ENCODE measurements at regions not wholly inside any gene's neighbourhood (a gene's known extent, or its start where the extent isn't known, plus 50 kb on each side); places are given as distances from the start of the nearest gene placed in this dataset.

DNA sequence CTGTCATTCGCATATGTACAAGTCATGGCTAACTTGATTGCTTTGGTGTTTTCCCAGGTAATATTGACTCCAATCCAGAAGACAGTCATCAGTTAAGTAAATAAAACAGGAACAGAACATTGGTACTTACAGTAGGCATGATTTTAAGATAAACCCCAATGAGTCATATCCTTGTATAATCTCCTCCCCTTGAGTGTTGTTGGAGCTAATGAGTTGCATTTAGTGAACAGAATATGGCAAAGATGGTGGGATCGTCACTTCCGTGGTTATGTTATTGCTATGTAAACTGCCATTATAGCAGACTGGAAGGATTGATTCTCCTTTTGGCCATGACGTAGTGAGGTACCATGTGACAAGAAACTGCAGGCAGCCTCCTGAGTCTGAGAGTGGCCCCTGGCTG is 102.2 kb downstream of the TMX1 start:
- no peak overlapping the region for H3K4me3 Mint-ChIP-seq
- no peak overlapping the region for H3K27ac Mint-ChIP-seq
- H3K27me3 Mint-ChIP-seq (ENCODE audit: low read depth), result no peaks in the 10 kb centered on the region
- H3K4me1 Mint-ChIP-seq, result peaks cover 2% of the 10 kb centered on the region
- TF ChIP-seq, protein P1, sequence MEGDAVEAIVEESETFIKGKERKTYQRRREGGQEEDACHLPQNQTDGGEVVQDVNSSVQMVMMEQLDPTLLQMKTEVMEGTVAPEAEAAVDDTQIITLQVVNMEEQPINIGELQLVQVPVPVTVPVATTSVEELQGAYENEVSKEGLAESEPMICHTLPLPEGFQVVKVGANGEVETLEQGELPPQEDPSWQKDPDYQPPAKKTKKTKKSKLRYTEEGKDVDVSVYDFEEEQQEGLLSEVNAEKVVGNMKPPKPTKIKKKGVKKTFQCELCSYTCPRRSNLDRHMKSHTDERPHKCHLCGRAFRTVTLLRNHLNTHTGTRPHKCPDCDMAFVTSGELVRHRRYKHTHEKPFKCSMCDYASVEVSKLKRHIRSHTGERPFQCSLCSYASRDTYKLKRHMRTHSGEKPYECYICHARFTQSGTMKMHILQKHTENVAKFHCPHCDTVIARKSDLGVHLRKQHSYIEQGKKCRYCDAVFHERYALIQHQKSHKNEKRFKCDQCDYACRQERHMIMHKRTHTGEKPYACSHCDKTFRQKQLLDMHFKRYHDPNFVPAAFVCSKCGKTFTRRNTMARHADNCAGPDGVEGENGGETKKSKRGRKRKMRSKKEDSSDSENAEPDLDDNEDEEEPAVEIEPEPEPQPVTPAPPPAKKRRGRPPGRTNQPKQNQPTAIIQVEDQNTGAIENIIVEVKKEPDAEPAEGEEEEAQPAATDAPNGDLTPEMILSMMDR (IDR thresholded peaks at IDR 0.05; ENCODE audit: unreplicated experiment), result no peak
- peaks cover 19% of the 10 kb centered on the region for H3K9me3 Mint-ChIP-seq
- no peak for DNase-seq (ENCODE audit: low spot score in 2 of 2, unreplicated experiment in 2 of 2)
- peaks cover 3% of the 10 kb centered on the region for H3K36me3 Mint-ChIP-seq

DNA sequence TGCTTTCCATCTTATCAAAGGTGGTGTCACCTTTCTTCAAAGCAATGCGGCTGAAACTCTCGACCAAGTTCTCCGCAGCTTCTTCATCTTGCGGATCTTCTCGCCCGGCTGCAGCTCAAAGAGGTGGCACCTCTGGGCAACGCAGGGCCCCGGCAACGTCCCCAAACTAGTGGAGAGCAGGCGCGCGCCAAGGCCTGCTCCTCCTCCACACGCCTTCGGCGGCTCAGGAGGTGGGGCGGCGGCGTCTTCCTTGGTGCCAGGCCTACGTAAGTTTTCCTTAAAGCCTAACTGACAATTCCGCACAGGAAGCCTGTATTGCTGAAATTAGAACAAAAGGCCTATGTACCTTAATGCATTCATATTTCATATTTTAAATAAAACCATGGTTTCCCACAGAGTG is 112.0 kb downstream of the TMX1 start:
- H3K27me3 Mint-ChIP-seq (ENCODE audit: low read depth), result no peaks in the 10 kb centered on the region
- H3K27ac Mint-ChIP-seq, result no peak overlapping the region
- TF ChIP-seq, protein P1 (IDR thresholded peaks at IDR 0.05; ENCODE audit: unreplicated experiment), result no peak
- DNase-seq (ENCODE audit: low spot score in 2 of 2, unreplicated experiment in 2 of 2), result no peak
- peaks cover 8% of the 10 kb centered on the region for H3K9me3 Mint-ChIP-seq
- peaks cover 17% of the 10 kb centered on the region for H3K4me1 Mint-ChIP-seq
- no peak overlapping the region for H3K4me3 Mint-ChIP-seq
- peaks cover 2% of the 10 kb centered on the region for H3K36me3 Mint-ChIP-seq

DNA sequence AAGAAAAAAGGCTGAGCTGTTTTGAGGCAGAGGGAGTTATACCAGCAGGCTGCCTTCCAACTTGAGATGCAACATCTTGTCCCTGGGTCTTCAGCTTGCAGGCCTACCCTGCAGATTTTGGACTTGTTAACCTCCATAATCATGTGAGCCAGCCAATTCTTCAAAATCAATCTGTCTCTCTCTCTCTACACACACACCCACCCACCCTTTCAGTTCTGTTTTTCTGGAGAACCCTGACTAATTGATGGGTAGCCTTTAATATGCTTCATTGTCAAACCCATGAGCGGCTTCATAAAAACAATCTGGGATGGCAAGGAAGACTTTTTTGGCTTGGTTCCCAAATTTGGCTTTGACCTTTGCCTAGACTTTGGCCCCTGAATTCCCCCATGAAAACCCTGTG is 113.9 kb downstream of the TMX1 start:
- Mint-ChIP-seq H3K27ac (no peak overlapping the region), H3K9me3 (no peaks in the 10 kb centered on the region), H3K4me1 (peaks cover 27% of the 10 kb centered on the region), H3K4me3 (no peak overlapping the region), H3K27me3 (ENCODE audit: low read depth) (no peaks in the 10 kb centered on the region), H3K36me3 (no peaks in the 10 kb centered on the region)
- no peak for DNase-seq (ENCODE audit: low spot score in 2 of 2, unreplicated experiment in 2 of 2)
- TF ChIP-seq, protein P1 (IDR thresholded peaks at IDR 0.05; ENCODE audit: unreplicated experiment), result no peak

DNA sequence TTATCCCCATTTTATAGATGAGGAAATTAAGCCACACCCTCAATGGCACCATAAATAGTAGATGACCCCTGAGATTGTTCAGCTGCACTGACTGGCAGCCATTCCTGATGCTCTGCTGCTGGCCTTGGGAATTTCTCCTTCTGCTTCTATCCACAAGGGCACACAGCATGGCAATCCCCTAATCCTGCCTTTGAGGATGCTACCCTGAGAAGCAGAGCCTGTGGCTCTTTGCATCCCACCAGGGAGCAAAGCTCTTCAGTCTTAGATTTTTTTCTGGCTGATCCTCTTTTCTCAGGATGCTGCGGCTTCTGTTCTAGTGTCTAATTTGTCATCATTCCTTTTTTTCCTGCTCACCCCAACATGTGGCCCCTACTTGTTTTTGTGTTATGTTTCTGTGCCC is 114.8 kb downstream of the TMX1 start:
- no peak for DNase-seq (ENCODE audit: low spot score in 2 of 2, unreplicated experiment in 2 of 2)
- Mint-ChIP-seq H3K27ac (no peak overlapping the region), H3K4me3 (no peak overlapping the region), H3K9me3 (no peaks in the 10 kb centered on the region), H3K27me3 (ENCODE audit: low read depth) (no peaks in the 10 kb centered on the region), H3K4me1 (peaks cover 27% of the 10 kb centered on the region), H3K36me3 (no peaks in the 10 kb centered on the region)
- TF ChIP-seq, protein P1 (IDR thresholded peaks at IDR 0.05; ENCODE audit: unreplicated experiment), result no peak

DNA sequence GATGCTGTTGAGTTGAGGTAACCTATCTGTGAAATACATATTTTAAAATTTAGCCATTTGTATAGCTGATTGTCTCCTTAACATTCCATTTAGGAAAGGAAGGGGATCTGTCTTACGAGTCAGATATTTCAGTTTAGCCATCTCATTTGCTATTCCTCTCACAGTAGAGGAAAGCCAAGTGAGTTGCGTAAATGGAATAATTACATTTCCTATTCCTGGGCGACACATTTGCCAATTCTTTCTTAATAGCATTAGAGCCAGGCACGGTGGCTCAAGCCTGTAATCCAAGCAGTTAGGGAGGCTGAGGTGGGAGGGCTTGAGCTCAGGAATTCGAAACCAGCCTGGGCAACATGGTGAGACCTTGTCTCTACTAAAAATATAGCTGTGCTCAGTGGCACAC is 116.3 kb downstream of the TMX1 start:
- Mint-ChIP-seq H3K27ac (peak overlapping the region; percentile 35), H3K4me3 (no peak overlapping the region)
- TF ChIP-seq, protein P1 (IDR thresholded peaks at IDR 0.05; ENCODE audit: unreplicated experiment), result no peak

DNA sequence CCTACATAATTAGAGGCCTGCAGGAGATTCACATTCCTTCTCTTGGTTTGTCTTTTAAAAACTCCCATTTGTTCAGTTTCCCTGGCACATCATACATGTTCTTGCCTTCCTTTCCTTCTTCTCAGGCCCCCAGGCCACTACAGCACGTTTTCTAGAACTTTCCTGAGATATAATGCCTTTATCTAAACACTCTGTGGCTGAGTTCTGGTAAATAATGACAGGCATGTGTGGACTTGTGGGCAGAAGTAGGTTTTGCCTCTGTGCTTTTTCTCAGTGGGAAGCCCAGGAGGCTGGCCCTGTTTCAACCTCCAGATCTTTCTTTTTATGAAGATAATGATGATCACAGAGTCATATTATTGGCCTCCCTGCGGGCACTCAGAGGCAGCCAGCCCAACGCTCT is 117.2 kb downstream of the TMX1 start:
- DNase-seq (ENCODE audit: low spot score in 2 of 2, unreplicated experiment in 2 of 2), result no peak
- peak overlapping the region; percentile 95 for H3K27ac Mint-ChIP-seq
- peaks cover 27% of the 10 kb centered on the region for H3K4me1 Mint-ChIP-seq
- no peaks in the 10 kb centered on the region for H3K9me3 Mint-ChIP-seq
- no peak overlapping the region for H3K4me3 Mint-ChIP-seq
- no peaks in the 10 kb centered on the region for H3K36me3 Mint-ChIP-seq
- no peaks in the 10 kb centered on the region for H3K27me3 Mint-ChIP-seq (ENCODE audit: low read depth)
- TF ChIP-seq, protein P1 (IDR thresholded peaks at IDR 0.05; ENCODE audit: unreplicated experiment), result no peak

More for the DNA sequence above, 116.3 kb downstream of the TMX1 start:
- Mint-ChIP-seq H3K9me3 (no peaks in the 10 kb centered on the region), H3K4me1 (peaks cover 27% of the 10 kb centered on the region), H3K36me3 (no peaks in the 10 kb centered on the region), H3K27me3 (ENCODE audit: low read depth) (no peaks in the 10 kb centered on the region)
- DNase-seq (ENCODE audit: low spot score in 2 of 2, unreplicated experiment in 2 of 2), result no peak
